K562 (cell line): ENCODE measurements at regions not wholly inside any gene's neighbourhood (a gene's known extent, or its start where the extent isn't known, plus 50 kb on each side); places are given as distances from the start of the nearest gene placed in this dataset.

Experiments used
- ATAC-seq: fragments of 200-7000 bp; cut with Tn5 transposase; 3 replicates; pipeline ENCODE4 v1.9.1; 2020; ENCODE audit warnings: moderate library complexity
- BruUV-seq: library from RNA; stranded (reverse); fragments of 400-500 nt; replicated peaks from 2 replicates; lab custom pipeline; 2021; lab: Mats Ljungman, UMichigan
- CTCF ChIA-PET: fragments of 300-600 bp; formaldehyde crosslinking; extraction: SDS; loops from one replicate; lab custom pipeline; 2021; ENCODE audit warnings: low intra/inter-chr PET ratio; lab: Yijun Ruan, JAX
- POLR2A ChIA-PET: fragments of 300-600, 350-650 bp; sonication (Branson Sonifier 250); formaldehyde crosslinking; extraction: SDS; loops from one replicate; lab custom pipeline; 2021; ENCODE audit warnings: antibody characterized with exemption, inconsistent platforms; lab: Yijun Ruan, JAX
- DNase-seq, 4 experiments: peaks; one replicate each; pipeline versions ENCODE4 v3.0.0 to v3.0.0-alpha.2; 2011 to 2018; ENCODE audit warnings: low spot score in 3 of 4, mixed read lengths in 3 of 4; ENCODE audit errors: extremely low read depth in 1 of 4
- FAIRE-seq: peaks from 2 replicates; lab custom pipeline; 2011; peaks lifted over from hg19 to GRCh38; lab: Jason Lieb, UNC
- H2AFZ ChIP-seq: 2 replicates; pipeline ENCODE4 v1.6.0; 2011; ENCODE audit warnings: low read depth, low read length, control low read depth, inconsistent platforms
- H3K27ac ChIP-seq: fragments of 200-600 bp; 3 replicates; pipeline ENCODE4 v1.8.0; 2011; ENCODE audit warnings: low read depth, mild to moderate bottlenecking, control low read depth, inconsistent platforms, low read length, moderate library complexity, mixed read lengths; ENCODE audit errors: extremely low read depth
- H3K27me3 ChIP-seq, 2 experiments: fragments of 300-600 bp in 1 of 2; 2 replicates in 1 of 2; 3 replicates in 1 of 2; pipeline versions ENCODE4 v1.6.0 to v1.8.0; 2011; ENCODE audit warnings: inconsistent platforms in 2 of 2, low read length in 2 of 2, mild to moderate bottlenecking in 1 of 2, mixed read lengths in 1 of 2, moderate library complexity in 1 of 2; ENCODE audit not compliant: control insufficient read depth in 2 of 2, insufficient read depth in 2 of 2
- H3K36me3 ChIP-seq: fragments of 300-600 bp; 3 replicates; pipeline ENCODE4 v1.8.0; 2011; ENCODE audit warnings: mild to moderate bottlenecking, low read length, inconsistent platforms; ENCODE audit not compliant: control insufficient read depth, insufficient read depth
- H3K4me1 ChIP-seq, 2 experiments: fragments of 200-600 bp in 1 of 2; replicated peaks in 1 of 2; 2 replicates in 1 of 2; 3 replicates in 1 of 2; pipeline versions ENCODE4 v1.5.1 to v1.8.0; 2011; ENCODE audit warnings: inconsistent platforms in 2 of 2, low read length in 2 of 2, mild to moderate bottlenecking in 1 of 2, mixed read lengths in 1 of 2, moderate library complexity in 1 of 2; ENCODE audit not compliant: control insufficient read depth in 2 of 2, insufficient read depth in 2 of 2
- H3K4me2 ChIP-seq: 2 replicates; pipeline ENCODE4 v1.6.1; 2011; ENCODE audit warnings: low read length, control low read depth, inconsistent platforms, mixed read lengths; ENCODE audit not compliant: insufficient read depth
- H3K4me3 ChIP-seq: fragments of 200-600 bp; sonication (generic), shearing (Covaris generic); 2 replicates; pipeline ENCODE4 v1.5.1; 2016; ENCODE audit warnings: control low read depth, inconsistent platforms
- H3K79me2 ChIP-seq: fragments of 200-600 bp; 3 replicates; pipeline ENCODE4 v1.8.0; 2011; ENCODE audit warnings: low read length, inconsistent platforms; ENCODE audit not compliant: control insufficient read depth, insufficient read depth
- H3K9ac ChIP-seq, 2 experiments: 2 replicates each; pipeline versions ENCODE4 v1.6.0 to v1.6.1; 2011; ENCODE audit warnings: low read depth in 2 of 2, low read length in 2 of 2, control low read depth in 1 of 2, inconsistent platforms in 1 of 2, mild to moderate bottlenecking in 1 of 2, mixed read lengths in 1 of 2; ENCODE audit not compliant: insufficient read depth in 1 of 2
- H3K9me1 ChIP-seq: one replicate; pipeline ENCODE4 v1.6.0; 2011; ENCODE audit warnings: inconsistent platforms, mild to moderate bottlenecking, low read length, moderate library complexity; ENCODE audit not compliant: control insufficient read depth, insufficient read depth
- H3K9me3 ChIP-seq: replicated peaks from 2 replicates; pipeline ENCODE4 v1.5.1; 2011; ENCODE audit warnings: low read depth, low read length, inconsistent platforms; ENCODE audit not compliant: control insufficient read depth, insufficient read depth
- H4K20me1 ChIP-seq: replicated peaks from 2 replicates; pipeline ENCODE4 v1.6.1; 2011; ENCODE audit warnings: low read length, inconsistent platforms, mixed read lengths; ENCODE audit not compliant: control insufficient read depth, insufficient read depth
- CHD1 ChIP-seq: fragments of 200-600 bp; sonication (generic); IDR thresholded peaks from one replicate; pipeline ENCODE4 v1.6.1; 2012; ENCODE audit warnings: mild to moderate bottlenecking, moderate library complexity, low read length, inconsistent platforms
- HNRNPH1 ChIP-seq: fragments of 200-400 bp; formaldehyde crosslinking; optimal IDR thresholded peaks from 2 replicates; pipeline ENCODE3; 2017; ENCODE audit warnings: low read depth, mild to moderate bottlenecking, low read length, moderate library complexity
- KAT7 ChIP-seq: sonication (generic); formaldehyde crosslinking; IDR thresholded peaks from 2 replicates; pipeline ENCODE4 v1.8.0; 2022; ENCODE audit warnings: missing genetic modification reagents, mild to moderate bottlenecking, borderline replicate concordance
- KLF13 ChIP-seq: fragments of 450-650 bp; IDR thresholded peaks from 2 replicates; pipeline ENCODE4 v1.6.1; 2016; ENCODE audit warnings: missing genetic modification characterization, low read depth, mild to moderate bottlenecking, missing compliant biosample characterization, moderate library complexity, borderline replicate concordance
- PCBP1 ChIP-seq: fragments of 200-400 bp; formaldehyde crosslinking; IDR thresholded peaks from 2 replicates; pipeline ENCODE4 v1.6.1; 2018; ENCODE audit warnings: mild to moderate bottlenecking, low read depth, low read length; ENCODE audit not compliant: poor library complexity, severe bottlenecking
- PHF20 ChIP-seq: fragments of 450-650 bp; IDR thresholded peaks from 2 replicates; pipeline ENCODE4 v1.6.1; 2018; ENCODE audit not compliant: partially characterized antibody
- PPARD ChIP-seq: fragments of 250-450 bp; sonication (Bioruptor Pico); IDR thresholded peaks from 2 replicates; pipeline ENCODE4 v1.8.0; 2022; ENCODE audit warnings: inconsistent platforms, mild to moderate bottlenecking, moderate library complexity
- RBM39 ChIP-seq: fragments of 200-400 bp; formaldehyde crosslinking; optimal IDR thresholded peaks from 2 replicates; pipeline ENCODE3; 2018; ENCODE audit warnings: low read depth, low read length
- RCOR1 ChIP-seq, 2 experiments: IDR thresholded peaks; 2 replicates each; pipeline ENCODE4 v1.6.1; 2012; ENCODE audit warnings: low read depth in 2 of 2, low read length in 2 of 2, borderline replicate concordance in 1 of 2, improper control_type of control experiment in 1 of 2
- RFX1 ChIP-seq: fragments of 450-650 bp; IDR thresholded peaks from 2 replicates; pipeline ENCODE4 v1.6.1; 2016; ENCODE audit warnings: mild to moderate bottlenecking, moderate library complexity
- TCF3 ChIP-seq: sonication (generic); formaldehyde crosslinking; IDR thresholded peaks from 2 replicates; pipeline ENCODE4 v1.4.0; 2020; ENCODE audit warnings: mild to moderate bottlenecking, missing genetic modification reagents
- TCF7L2 ChIP-seq: fragments of 150-350 bp; IDR thresholded peaks from 2 replicates; pipeline ENCODE4 v1.6.1; 2016; ENCODE audit warnings: low read depth, mild to moderate bottlenecking, low read length, moderate library complexity
- ZNF134 ChIP-seq: fragments of 250-450 bp; sonication (Bioruptor Pico); conservative IDR thresholded peaks from 2 replicates; pipeline ENCODE4 v1.4.0; 2020
- ZNF316 ChIP-seq: fragments of 450-650 bp; IDR thresholded peaks from 2 replicates; pipeline ENCODE4 v1.6.1; 2016
- ZNF584 ChIP-seq: fragments of 200-800 bp; sonication (Bioruptor generic); IDR thresholded peaks from 2 replicates; pipeline ENCODE4 v1.6.1; 2016; ENCODE audit warnings: low read depth, mild to moderate bottlenecking, missing genetic modification characterization, missing compliant biosample characterization
- ZNF76 ChIP-seq: fragments of 250-450 bp; sonication (Bioruptor Pico); IDR thresholded peaks from 2 replicates; pipeline ENCODE4 v1.4.0; 2020; ENCODE audit warnings: mild to moderate bottlenecking, moderate library complexity, borderline replicate concordance
- ZNF79 ChIP-seq: fragments of 250-450 bp; sonication (Bioruptor Pico); IDR thresholded peaks from 2 replicates; pipeline ENCODE4 v1.4.0; 2020; ENCODE audit warnings: low read depth, mild to moderate bottlenecking, moderate library complexity
- WGBS: fragments of 100-300 bp; shearing (Covaris generic); methylation state at CpG from one replicate; pipeline ENCODE4 v1.1.6; 2016; ENCODE audit warnings: low coverage, mixed read lengths; ENCODE audit not compliant: insufficient coverage; ENCODE audit errors: missing lambda C conversion rate; 5-methylcytosine and 5-hydroxymethylcytosine counted together
- in situ Hi-C: fragments of 300-500 bp; cut with MboI; formaldehyde crosslinking; loops from 4 replicates; pipeline ENCODE4 v1.15.0; 2018; ENCODE audit warnings: inconsistent platforms, mixed read lengths
- intact Hi-C: fragments of 100-400 bp; cut with micrococcal nuclease; formaldehyde crosslinking; loops from 2 replicates; pipeline ENCODE4 v1.14.2; 2022
- TF ChIP-seq, protein P1 (sequence below), 3 experiments: fragments of 200-800 bp in 1 of 3; sonication (Bioruptor generic) in 1 of 3; sonication (generic) in 1 of 3; formaldehyde crosslinking in 1 of 3; IDR thresholded peaks; 2 replicates each; pipeline versions ENCODE4 v1.6.1 to v1.8.0; 2016 to 2022; ENCODE audit warnings: mild to moderate bottlenecking in 2 of 3, missing compliant biosample characterization in 2 of 3, missing genetic modification characterization in 2 of 3, missing genetic modification reagents in 1 of 3

DNA sequence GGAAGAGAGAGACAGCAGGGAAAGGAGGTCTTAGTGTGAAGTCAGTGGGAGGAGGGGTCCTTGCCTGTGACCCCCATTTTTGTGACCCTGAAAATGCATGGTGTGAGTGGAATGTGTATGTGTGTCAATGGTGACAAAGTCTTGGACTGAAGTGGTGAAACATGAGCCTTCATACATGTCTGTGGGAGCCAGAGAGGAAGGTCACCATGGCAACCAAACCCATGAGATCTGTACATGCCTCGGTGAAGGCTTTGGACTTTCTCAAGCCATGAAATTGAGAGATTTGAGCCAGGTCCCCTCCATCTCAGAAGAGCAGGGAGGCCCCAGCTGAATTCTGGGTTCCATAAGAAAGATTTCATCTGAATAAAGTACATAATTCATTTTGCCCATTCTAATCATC lies 108.7 kb downstream of the TTC8 start:
- Histone ChIP-seq H3K27me3 (no peaks in the 10 kb centered on the region), H3K79me2 (no peaks in the 10 kb centered on the region), H4K20me1 (no peaks in the 10 kb centered on the region), H3K4me2 (no peak overlapping the region), H3K4me3 (no peak overlapping the region), H3K36me3 (no peaks in the 10 kb centered on the region), H3K9me3 (no peaks in the 10 kb centered on the region), H3K27ac (no peak overlapping the region), H3K9me1 (no peaks in the 10 kb centered on the region), H3K4me1 (no peaks in the 10 kb centered on the region), H2AFZ (no peak overlapping the region), H3K9ac (no peak overlapping the region)
- FAIRE-seq (no peak), DNase-seq (no peak), ATAC-seq (no peak)
- TF ChIP-seq TCF7L2 (no peak), KAT7 (CRISPR knock-in tag) (no peak), RFX1 (peak; percentile 52), ZNF316 (no peak)
- TF ChIP-seq, protein P1, sequence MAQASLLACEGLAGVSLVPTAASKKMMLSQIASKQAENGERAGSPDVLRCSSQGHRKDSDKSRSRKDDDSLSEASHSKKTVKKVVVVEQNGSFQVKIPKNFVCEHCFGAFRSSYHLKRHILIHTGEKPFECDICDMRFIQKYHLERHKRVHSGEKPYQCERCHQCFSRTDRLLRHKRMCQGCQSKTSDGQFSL (CRISPR knock-in tag; IDR thresholded peaks at IDR 0.05) = no peak
- TF ChIP-seq, protein P1 (tag; IDR thresholded peaks at IDR 0.05) = no peak
- CTCF ChIA-PET = no interaction called here
- intact Hi-C loops = no loop called here
- no TSS peak for BruUV-seq
- in situ Hi-C loops = no loop called here
- POLR2A ChIA-PET = no interaction called here
- WGBS = 0% methylated on average over 1 of the region's 1 CpG

DNA sequence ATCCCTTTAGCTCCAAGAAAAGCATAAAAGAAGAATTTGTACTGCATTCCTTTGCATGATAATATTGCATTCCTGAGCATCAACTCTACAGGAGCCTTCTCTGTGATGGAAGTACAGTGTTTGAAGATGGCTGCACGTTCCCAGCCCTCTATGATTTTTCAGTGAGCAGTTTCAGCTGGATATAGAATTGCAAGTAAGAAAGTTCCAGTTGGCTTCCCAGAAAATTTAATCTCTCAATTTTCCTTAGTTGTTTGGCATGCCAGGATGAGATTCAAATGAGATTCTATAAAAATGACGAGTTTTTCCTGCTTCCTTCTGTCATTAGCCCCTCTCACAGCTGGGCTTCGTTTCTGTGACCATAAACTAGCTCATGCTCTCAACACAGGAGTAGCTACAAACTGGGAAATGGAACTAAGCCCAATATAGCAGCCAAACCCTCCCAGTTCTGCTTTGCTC lies 109.9 kb downstream of the TTC8 start:
- H3K4me3 ChIP-seq = no peak overlapping the region
- WGBS = 3% methylated on average over 3 of the region's 3 CpGs
- intact Hi-C loops (no loop called here), in situ Hi-C loops (no loop called here)
- ATAC-seq = no peak
- ChIA-PET POLR2A (interaction anchor here (0.6 kb wide), 1 partner anchor 1525 kb away, joined by 3 read pairs; no protein-coding TSS in a partner anchor), CTCF (no interaction called here)
- no peaks in the 10 kb centered on the region for H3K9me3 ChIP-seq
- FAIRE-seq = no peak
- H3K36me3 ChIP-seq = no peaks in the 10 kb centered on the region
- H3K79me2 ChIP-seq = no peaks in the 10 kb centered on the region
- no peak overlapping the region for H2AFZ ChIP-seq
- no peaks in the 10 kb centered on the region for H4K20me1 ChIP-seq
- no peak for DNase-seq
- no peaks in the 10 kb centered on the region for H3K4me1 ChIP-seq
- no peaks in the 10 kb centered on the region for H3K9me1 ChIP-seq
- H3K27ac ChIP-seq = no peak overlapping the region
- no peak overlapping the region for H3K4me2 ChIP-seq
- no peaks in the 10 kb centered on the region for H3K27me3 ChIP-seq
- BruUV-seq = no TSS peak
- no peak overlapping the region for H3K9ac ChIP-seq
- TF ChIP-seq PPARD (CRISPR knock-in tag) (no peak), HNRNPH1 (no peak), PHF20 (no peak), PCBP1 (no peak), ZNF584 (no peak), ZNF76 (CRISPR knock-in tag) (no peak), RBM39 (no peak), KLF13 (tag) (no peak), ZNF134 (CRISPR knock-in tag) (no peak), RCOR1 (IDR thresholded peaks at IDR 0.05; ENCODE audit: borderline replicate concordance in 1 of 2, low read depth in 2 of 2, low read length in 2 of 2) (no peak), CHD1 (no peak), ZNF79 (CRISPR knock-in tag) (no peak), TCF3 (no peak)
